Panc1 (cell line): ENCODE measurements at regions not wholly inside any gene's neighbourhood (a gene's known extent, or its start where the extent isn't known, plus 50 kb on each side); places are given as distances from the start of the nearest gene placed in this dataset.
A peak's percentile ranks its signal among the peaks of the same experiment; 100 is the strongest.

Source experiments
- ATAC-seq: fragments of 200-7000 bp; cut with Tn5 transposase; 2 replicates; pipeline ENCODE4 v1.9.1; 2020; ENCODE audit warnings: mild to moderate bottlenecking, moderate library complexity
- BruUV-seq: library from RNA; stranded (reverse); fragments of 400-500 nt; replicated peaks from 2 replicates; lab custom pipeline; 2021; lab: Mats Ljungman, UMichigan
- CTCF ChIA-PET: fragments of 300-600 bp; sonication (Branson Sonifier 250); formaldehyde crosslinking; loops from one replicate; lab custom pipeline; 2022; ENCODE audit warnings: antibody characterized with exemption; lab: Charles Lee
- POLR2A ChIA-PET: fragments of 300-600 bp; sonication (Branson Sonifier 250); formaldehyde crosslinking; loops from one replicate; lab custom pipeline; 2022; ENCODE audit warnings: antibody characterized with exemption; lab: Charles Lee
- DNase-seq: peaks from one replicate; pipeline ENCODE4 v3.0.0-alpha.2; 2010; ENCODE audit warnings: low read depth, low spot score
- H3K27ac ChIP-seq: 2 replicates; pipeline ENCODE4 v1.5.1; 2011; ENCODE audit warnings: mild to moderate bottlenecking, low read length, inconsistent platforms
- H3K27me3 ChIP-seq: fragments of 200-500 bp; sonication (Bioruptor generic); 2 replicates; pipeline ENCODE4 v1.6.0; 2014; ENCODE audit warnings: low read length, inconsistent platforms; ENCODE audit not compliant: control insufficient read depth, insufficient read depth
- H3K36me3 ChIP-seq: fragments of 200-500 bp; sonication (Bioruptor generic); 2 replicates; pipeline ENCODE4 v1.5.1; 2014; ENCODE audit warnings: inconsistent platforms, mild to moderate bottlenecking, low read length, moderate library complexity; ENCODE audit not compliant: control insufficient read depth, insufficient read depth
- H3K4me1 ChIP-seq: 2 replicates; pipeline ENCODE4 v1.5.1; 2011; ENCODE audit warnings: inconsistent platforms, mild to moderate bottlenecking, low read length, moderate library complexity; ENCODE audit not compliant: control insufficient read depth, insufficient read depth
- H3K4me3 ChIP-seq, 2 experiments: 2 replicates each; pipeline ENCODE4 v1.5.1; 2011 to 2012; ENCODE audit warnings: low read depth in 2 of 2, low read length in 2 of 2, mild to moderate bottlenecking in 2 of 2, inconsistent platforms in 1 of 2, moderate library complexity in 1 of 2
- H3K9me3 ChIP-seq: fragments of 200-500 bp; sonication (Bioruptor generic); 2 replicates; pipeline ENCODE4 v1.5.1; 2014; ENCODE audit warnings: low read depth, mild to moderate bottlenecking, inconsistent platforms, low read length, moderate library complexity; ENCODE audit not compliant: control insufficient read depth, insufficient read depth
- POLR2AphosphoS5 ChIP-seq: IDR thresholded peaks from 2 replicates; pipeline ENCODE4 v1.6.1; 2012; ENCODE audit warnings: mild to moderate bottlenecking, low read depth, low read length, moderate library complexity
- SIN3A ChIP-seq: IDR thresholded peaks from 2 replicates; pipeline ENCODE4 v1.6.1; 2012; ENCODE audit warnings: low read depth, mild to moderate bottlenecking, low read length, moderate library complexity, borderline replicate concordance; ENCODE audit not compliant: insufficient read depth
- TCF7L2 ChIP-seq: IDR thresholded peaks from 2 replicates; pipeline ENCODE4 v1.6.1; 2011; ENCODE audit warnings: mild to moderate bottlenecking, low read depth, low read length, inconsistent platforms
- in situ Hi-C: cut with HindIII; loops from 2 replicates; pipeline ENCODE4 v1.10.0; 2016; ENCODE audit warnings: low sequenced_read_pairs, low pct_unique_long_range_greater_than_20kb
- intact Hi-C: fragments of 100-400 bp; cut with micrococcal nuclease; formaldehyde crosslinking; loops from one replicate; pipeline ENCODE4 v1.10.0; 2022; ENCODE audit not compliant: unreplicated experiment
- TF ChIP-seq, protein P1 (sequence below): fragments of 450-650 bp; IDR thresholded peaks from 2 replicates; pipeline ENCODE4 v1.5.1; 2017; ENCODE audit warnings: mild to moderate bottlenecking
- TF ChIP-seq, protein P2 (sequence below), 2 experiments: IDR thresholded peaks; 2 replicates each; pipeline ENCODE4 v1.6.1; 2011 to 2012; ENCODE audit warnings: low read depth in 2 of 2, control low read depth in 1 of 2, low read length in 1 of 2, mild to moderate bottlenecking in 1 of 2, moderate library complexity in 1 of 2; ENCODE audit not compliant: insufficient read depth in 1 of 2

DNA sequence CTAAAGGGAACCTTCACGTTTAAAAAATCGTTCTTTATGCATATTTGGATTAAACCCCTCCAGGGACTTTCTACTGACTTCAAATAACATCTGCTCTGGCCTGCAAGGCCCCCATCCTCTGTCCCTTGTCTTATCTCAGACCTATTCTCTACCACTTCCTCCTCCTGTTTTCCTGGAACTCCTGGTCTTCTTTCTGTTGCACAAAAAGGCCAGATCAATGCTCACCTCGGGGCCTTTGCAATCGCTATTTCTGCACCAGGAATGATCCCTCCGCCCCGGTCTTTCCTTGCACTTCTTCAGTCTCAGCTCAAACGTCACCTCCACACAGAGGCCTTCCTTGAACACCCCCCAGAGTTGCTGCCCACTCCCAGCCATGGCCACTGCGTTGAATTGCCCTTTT is 57.6 kb upstream of the BEGAIN start:
- ChIA-PET CTCF (interaction anchor here (0.5 to 2.1 kb wide), 4 partner anchors 120 to 255 kb away, joined by 4 to 6 read pairs (median 4); no protein-coding TSS in a partner anchor), POLR2A (no interaction called here)
- DNase-seq (no peak), ATAC-seq (no peak)
- intact Hi-C loops (loop anchor here (5.0 kb wide), 1 partner anchor 202 kb away; no protein-coding TSS in a partner anchor), in situ Hi-C loops (no loop called here)
- Histone ChIP-seq H3K4me1 (peaks cover 15% of the 10 kb centered on the region), H3K27me3 (no peaks in the 10 kb centered on the region), H3K27ac (peak overlapping the region; percentile 71; the same call in 1 of the 2 replicates), H3K9me3 (peaks cover 5% of the 10 kb centered on the region; the same call in 1 of the 2 replicates), H3K4me3 (no peak overlapping the region), H3K36me3 (no peaks in the 10 kb centered on the region)
- TF ChIP-seq, protein P1, sequence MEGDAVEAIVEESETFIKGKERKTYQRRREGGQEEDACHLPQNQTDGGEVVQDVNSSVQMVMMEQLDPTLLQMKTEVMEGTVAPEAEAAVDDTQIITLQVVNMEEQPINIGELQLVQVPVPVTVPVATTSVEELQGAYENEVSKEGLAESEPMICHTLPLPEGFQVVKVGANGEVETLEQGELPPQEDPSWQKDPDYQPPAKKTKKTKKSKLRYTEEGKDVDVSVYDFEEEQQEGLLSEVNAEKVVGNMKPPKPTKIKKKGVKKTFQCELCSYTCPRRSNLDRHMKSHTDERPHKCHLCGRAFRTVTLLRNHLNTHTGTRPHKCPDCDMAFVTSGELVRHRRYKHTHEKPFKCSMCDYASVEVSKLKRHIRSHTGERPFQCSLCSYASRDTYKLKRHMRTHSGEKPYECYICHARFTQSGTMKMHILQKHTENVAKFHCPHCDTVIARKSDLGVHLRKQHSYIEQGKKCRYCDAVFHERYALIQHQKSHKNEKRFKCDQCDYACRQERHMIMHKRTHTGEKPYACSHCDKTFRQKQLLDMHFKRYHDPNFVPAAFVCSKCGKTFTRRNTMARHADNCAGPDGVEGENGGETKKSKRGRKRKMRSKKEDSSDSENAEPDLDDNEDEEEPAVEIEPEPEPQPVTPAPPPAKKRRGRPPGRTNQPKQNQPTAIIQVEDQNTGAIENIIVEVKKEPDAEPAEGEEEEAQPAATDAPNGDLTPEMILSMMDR: no peak
- TF ChIP-seq, protein P2, sequence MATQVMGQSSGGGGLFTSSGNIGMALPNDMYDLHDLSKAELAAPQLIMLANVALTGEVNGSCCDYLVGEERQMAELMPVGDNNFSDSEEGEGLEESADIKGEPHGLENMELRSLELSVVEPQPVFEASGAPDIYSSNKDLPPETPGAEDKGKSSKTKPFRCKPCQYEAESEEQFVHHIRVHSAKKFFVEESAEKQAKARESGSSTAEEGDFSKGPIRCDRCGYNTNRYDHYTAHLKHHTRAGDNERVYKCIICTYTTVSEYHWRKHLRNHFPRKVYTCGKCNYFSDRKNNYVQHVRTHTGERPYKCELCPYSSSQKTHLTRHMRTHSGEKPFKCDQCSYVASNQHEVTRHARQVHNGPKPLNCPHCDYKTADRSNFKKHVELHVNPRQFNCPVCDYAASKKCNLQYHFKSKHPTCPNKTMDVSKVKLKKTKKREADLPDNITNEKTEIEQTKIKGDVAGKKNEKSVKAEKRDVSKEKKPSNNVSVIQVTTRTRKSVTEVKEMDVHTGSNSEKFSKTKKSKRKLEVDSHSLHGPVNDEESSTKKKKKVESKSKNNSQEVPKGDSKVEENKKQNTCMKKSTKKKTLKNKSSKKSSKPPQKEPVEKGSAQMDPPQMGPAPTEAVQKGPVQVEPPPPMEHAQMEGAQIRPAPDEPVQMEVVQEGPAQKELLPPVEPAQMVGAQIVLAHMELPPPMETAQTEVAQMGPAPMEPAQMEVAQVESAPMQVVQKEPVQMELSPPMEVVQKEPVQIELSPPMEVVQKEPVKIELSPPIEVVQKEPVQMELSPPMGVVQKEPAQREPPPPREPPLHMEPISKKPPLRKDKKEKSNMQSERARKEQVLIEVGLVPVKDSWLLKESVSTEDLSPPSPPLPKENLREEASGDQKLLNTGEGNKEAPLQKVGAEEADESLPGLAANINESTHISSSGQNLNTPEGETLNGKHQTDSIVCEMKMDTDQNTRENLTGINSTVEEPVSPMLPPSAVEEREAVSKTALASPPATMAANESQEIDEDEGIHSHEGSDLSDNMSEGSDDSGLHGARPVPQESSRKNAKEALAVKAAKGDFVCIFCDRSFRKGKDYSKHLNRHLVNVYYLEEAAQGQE (IDR thresholded peaks at IDR 0.05; ENCODE audit: insufficient read depth in 1 of 2, low read depth in 2 of 2, low read length in 1 of 2): no peak
- TF ChIP-seq TCF7L2 (no peak), POLR2AphosphoS5 (no peak), SIN3A (no peak)
- no TSS peak for BruUV-seq

DNA sequence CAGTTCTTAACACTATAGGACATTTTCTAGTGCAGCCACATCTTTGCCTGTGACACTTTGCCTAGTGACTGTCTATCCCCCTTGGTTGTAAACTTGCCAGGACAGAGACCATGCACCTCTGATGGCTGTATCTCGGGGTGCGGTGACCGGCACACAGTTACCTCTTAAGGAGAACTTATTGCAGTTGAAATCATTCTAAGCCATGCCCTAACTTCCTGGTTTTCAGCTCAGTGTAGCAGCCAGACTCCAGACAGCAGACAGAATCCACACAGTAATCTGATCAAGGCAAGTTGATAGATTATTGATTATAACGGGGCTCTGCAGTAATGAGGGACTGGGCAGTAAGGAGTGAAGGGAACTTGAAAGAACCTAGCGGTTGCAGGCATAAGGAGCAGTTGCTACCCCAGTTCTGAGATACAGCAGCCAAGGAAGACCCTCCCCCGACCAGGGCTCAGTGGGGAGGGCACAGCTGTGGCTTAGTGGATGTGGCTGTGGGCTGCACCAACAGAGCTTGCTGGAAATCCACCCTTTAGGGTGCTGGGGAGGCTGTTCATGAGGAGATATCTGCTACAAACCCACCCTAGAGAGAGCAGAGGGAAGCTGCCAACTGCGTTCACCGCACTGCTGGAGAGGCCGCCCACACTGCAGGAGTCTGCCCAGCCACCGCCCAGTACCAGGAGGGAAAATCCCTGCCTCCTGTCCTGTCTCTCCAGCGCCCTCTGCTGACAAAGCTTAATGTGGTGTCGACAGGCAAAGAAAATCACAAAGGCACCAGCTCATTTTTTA is 58.2 kb upstream of the BEGAIN start:
- no peaks in the 10 kb centered on the region for H3K36me3 ChIP-seq
- ATAC-seq (peak; percentile 86), DNase-seq (no peak)
- no peaks in the 10 kb centered on the region for H3K27me3 ChIP-seq
- H3K4me1 ChIP-seq: peaks cover 15% of the 10 kb centered on the region
- intact Hi-C loops (loop anchor here (5.0 kb wide), 1 partner anchor 203 kb away; no protein-coding TSS in a partner anchor), in situ Hi-C loops (no loop called here)
- H3K9me3 ChIP-seq: peaks cover 5% of the 10 kb centered on the region; the same call in 1 of the 2 replicates
- H3K27ac ChIP-seq: peak overlapping the region; percentile 71
- H3K4me3 ChIP-seq: no peak overlapping the region
- ChIA-PET POLR2A (no interaction called here), CTCF (interaction anchor here (0.5 to 2.1 kb wide), 13 partner anchors 11 to 360 kb away, joined by 3 to 9 read pairs (median 4); no protein-coding TSS in a partner anchor)
- BruUV-seq: no TSS peak
- TF ChIP-seq, protein P1: peak; percentile 81
- TF ChIP-seq, protein P2 (IDR thresholded peaks at IDR 0.05; ENCODE audit: insufficient read depth in 1 of 2, low read depth in 2 of 2, low read length in 1 of 2): no peak
